CMK (cell line): ENCODE measurements at regions not wholly inside any gene's neighbourhood (a gene's known extent, or its start where the extent isn't known, plus 50 kb on each side); places are given as distances from the start of the nearest gene placed in this dataset.
"Not testable (repeated sequence)": the region's sequence is repeated elsewhere in the genome, so short reads cannot be mapped to it uniquely, and the experiment has no call there.

Experiments
- DNase-seq: peaks from one replicate; pipeline ENCODE4 v3.0.0-alpha.2; 2010; ENCODE audit warnings: low read depth

GRCh38 chr7:52260046-52260665, 775.3 kb upstream of the POM121L12 start:
- no peak for DNase-seq

- no peak for DNase-seq
Measured at GRCh38 chr7:52257890-52258289, 777.5 kb upstream of the POM121L12 start.

GRCh38 chr7:52254396-52255010, 780.9 kb upstream of the POM121L12 start:
- DNase-seq = no peak

GRCh38 chr7:52253953-52254352, 781.5 kb upstream of the POM121L12 start:
- DNase-seq = no peak

- DNase-seq = no peak
Measured at GRCh38 chr7:52249741-52250140, 785.7 kb upstream of the POM121L12 start.

GRCh38 chr7:52247518-52247917, 787.9 kb upstream of the POM121L12 start:
- DNase-seq = no peak

- no peak for DNase-seq
Measured at GRCh38 chr7:52243685-52244084, 791.7 kb upstream of the POM121L12 start.

GRCh38 chr7:52233248-52233647, 802.2 kb upstream of the POM121L12 start:
- DNase-seq = no peak

GRCh38 chr7:52211930-52212329, 823.5 kb upstream of the POM121L12 start:
- no peak for DNase-seq

- no peak for DNase-seq
Measured at GRCh38 chr7:52209614-52210013, 825.8 kb upstream of the POM121L12 start.

GRCh38 chr7:52197221-52197620, 838.2 kb upstream of the POM121L12 start:
- DNase-seq = no peak

GRCh38 chr7:52195664-52196063, 839.8 kb upstream of the POM121L12 start:
- no peak for DNase-seq

GRCh38 chr7:52189153-52189778, 846.2 kb upstream of the POM121L12 start:
- DNase-seq = no peak

GRCh38 chr7:52184006-52184703, 851.3 kb upstream of the POM121L12 start:
- no peak for DNase-seq

- DNase-seq = no peak
Measured at GRCh38 chr7:52179934-52180333, 855.5 kb upstream of the POM121L12 start.

- DNase-seq = no peak
Measured at GRCh38 chr7:52168085-52168484, 851.5 kb upstream of the COBL start.

- DNase-seq = no peak
Measured at GRCh38 chr7:52163311-52163710, 846.7 kb upstream of the COBL start.

GRCh38 chr7:52161483-52161882, 844.9 kb upstream of the COBL start:
- no peak for DNase-seq

- DNase-seq = not testable (repeated sequence)
Measured at GRCh38 chr7:52159421-52159820, 842.8 kb upstream of the COBL start.

- DNase-seq = no peak
Measured at GRCh38 chr7:52154382-52154781, 837.8 kb upstream of the COBL start.

GRCh38 chr7:52151559-52151958, 835.0 kb upstream of the COBL start:
- DNase-seq = no peak

GRCh38 chr7:52150952-52151351, 834.3 kb upstream of the COBL start:
- no peak for DNase-seq
